Activated CD8-positive, alpha-beta memory T cell treated with anti-CD3 and anti-CD28 coated beads, Interleukin-2, amount 50 U/mL, for 1 hour (primary cell): ENCODE measurements at regions not wholly inside any gene's neighbourhood (a gene's known extent, or its start where the extent isn't known, plus 50 kb on each side); places are given as distances from the start of the nearest gene placed in this dataset.
"Not testable (repeated sequence)": the region's sequence is repeated elsewhere in the genome, so short reads cannot be mapped to it uniquely, and the experiment has no call there.

Experiments
- DNase-seq: peaks from one replicate; pipeline ENCODE4 v3.0.0-alpha.2; 2020; ENCODE audit errors: extremely low read depth

DNA sequence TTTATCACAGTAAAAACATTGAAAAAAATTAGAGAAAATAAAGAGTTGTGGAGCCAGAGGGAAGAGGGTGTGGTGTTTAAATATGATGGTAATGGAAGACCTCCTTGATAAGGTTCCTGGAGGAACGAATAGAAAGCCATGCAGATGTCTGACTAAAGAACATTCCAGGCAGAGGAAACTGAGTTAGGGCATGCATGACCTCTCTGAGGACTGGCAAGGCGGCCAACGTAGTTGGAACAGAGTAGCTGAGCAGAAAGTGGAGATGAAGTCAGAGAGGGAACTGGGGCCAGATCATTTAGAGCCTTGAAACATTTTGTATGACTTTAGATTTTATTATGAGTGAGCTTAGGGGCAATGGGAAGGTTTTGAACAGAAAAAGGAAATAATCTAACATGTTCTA is 377.5 kb downstream of the HLX start:
- DNase-seq = no peak

DNA sequence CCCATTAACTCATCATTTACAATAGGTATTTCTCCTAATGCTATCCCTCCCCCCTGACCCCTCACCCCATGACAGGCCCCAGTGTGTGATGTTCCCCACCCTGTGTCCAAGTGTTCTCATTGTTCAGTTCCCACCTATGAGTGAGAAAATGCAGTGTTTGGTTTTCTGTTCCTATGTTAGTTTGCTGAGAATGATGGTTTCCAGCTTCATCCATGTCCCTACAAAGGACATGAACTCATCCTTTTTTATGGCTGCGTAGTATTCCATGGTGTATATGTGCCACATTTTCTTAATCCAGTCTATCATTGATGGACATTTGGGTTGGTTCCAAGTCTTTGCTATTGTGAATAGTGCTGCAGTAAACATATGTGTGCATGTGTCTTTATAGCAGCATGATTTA is 378.3 kb downstream of the HLX start:
- DNase-seq = not testable (repeated sequence)

DNA sequence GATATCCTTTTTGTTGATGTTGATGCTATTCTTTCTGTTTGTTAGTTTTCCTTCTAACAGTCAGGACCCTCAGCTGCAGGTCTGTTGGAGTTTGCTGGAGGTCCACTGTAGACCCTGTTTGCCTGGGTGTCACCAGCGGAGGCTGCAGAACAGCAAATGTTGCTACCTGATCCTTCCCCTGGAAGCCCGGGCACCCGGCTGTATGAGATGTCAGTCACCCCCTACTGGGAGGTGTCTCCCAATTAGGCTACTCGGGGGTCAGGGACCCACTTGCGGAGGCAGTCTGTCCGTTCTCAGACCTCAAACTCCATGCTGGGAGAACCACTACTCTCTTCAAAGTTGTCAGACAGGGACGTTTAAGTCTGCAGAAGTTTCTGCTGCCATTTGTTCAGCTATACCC is 383.4 kb downstream of the HLX start:
- not testable (repeated sequence) for DNase-seq

DNA sequence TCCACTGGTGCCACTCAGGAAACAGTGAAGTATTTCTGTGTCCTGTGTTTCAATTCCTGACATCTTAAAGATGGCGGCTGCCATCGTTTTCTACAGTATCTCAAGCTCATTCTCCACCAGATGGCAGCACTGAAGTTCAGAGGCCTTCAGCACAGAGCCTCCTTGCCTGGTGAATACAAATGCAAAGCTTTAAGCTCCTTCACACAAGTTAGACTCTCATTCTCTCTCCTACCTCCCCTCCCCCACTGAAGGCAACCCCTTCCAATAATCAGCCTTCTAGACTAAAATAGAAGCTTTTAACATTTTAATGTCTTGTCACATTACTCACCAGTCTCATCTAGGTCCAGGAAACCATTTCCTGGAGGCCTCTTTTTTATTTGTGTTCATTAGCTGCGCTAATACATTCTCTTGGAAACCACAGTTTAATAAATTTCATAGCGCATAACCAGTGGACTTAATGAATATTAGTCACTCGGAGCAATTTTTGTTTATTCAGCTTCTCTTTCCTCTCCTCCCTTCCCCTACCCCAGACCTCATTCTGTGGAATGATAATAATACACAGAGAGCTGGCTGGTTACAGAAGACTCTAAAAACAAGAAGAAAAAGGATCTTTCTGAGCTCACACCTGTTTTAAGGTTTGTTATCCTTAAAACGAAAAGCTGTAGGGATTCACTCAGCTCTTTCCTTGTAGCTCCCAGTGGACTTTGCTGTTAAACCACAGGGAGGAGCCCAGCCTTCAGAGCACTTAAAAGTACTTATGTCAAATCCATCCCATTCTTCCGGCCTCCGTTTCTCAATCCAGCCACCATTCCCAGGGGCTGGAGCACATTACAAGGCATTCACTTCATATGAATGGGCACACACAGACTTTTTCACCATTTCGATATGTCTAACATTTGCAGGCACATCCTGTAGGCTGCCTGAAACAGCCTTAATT is 384.9 kb downstream of the HLX start:
- DNase-seq = no peak

DNA sequence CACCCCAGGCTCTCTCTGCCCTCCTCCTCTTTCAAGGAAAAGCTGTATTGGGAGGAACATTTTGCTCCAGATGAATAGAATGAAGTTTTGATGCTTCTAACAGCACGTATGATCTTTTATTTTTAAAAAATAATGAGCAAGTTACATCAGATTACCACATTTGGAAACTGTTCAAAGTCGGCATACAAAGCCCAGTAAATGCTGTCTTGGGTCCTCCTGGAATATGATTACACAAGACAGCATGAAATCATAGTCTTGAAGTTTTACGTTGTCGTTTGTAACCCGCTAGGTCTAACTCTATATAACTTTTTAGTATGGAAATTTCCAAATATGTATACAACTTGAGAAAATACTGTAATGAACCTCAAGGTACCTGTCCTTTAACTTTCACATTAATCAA is 385.6 kb downstream of the HLX start:
- no peak for DNase-seq

DNA sequence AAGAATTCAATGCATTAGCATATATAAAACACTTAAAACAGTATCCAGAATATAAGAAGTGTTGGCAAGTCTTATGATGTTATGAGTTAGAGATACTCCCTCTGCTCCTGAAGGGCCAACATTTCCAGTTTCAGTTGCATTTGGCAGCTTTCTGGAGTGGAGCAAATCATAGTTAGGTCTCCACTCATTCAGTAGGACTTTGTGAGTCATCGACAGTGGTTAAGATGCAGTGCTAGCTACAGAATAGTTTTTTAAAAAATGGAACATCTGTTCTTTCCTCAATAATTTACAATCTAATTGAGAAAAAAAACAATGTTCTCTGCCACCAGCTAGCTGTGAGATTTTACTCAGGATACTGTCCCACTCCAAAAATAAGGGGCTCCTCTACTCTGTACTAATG is 389.1 kb downstream of the HLX start:
- no peak for DNase-seq

DNA sequence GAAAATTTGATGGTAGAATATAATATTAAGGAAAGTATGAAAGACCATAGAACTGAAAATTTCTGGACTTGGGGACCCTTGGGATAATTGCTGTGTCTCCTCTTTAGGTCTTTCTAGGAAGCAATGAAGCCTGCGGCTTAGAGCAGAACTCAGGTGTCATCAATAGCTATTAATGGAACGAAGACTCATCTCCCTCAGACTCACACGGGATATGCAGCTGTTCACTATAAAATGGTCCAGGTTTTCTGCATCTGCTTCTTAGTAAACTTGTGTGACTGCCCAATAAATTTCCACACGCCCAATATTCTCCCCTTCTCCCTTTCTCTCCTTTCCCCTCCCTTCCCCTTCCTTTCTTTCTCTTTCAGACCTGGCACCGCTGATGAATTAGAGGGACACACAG is 392.5 kb downstream of the HLX start:
- no peak for DNase-seq

DNA sequence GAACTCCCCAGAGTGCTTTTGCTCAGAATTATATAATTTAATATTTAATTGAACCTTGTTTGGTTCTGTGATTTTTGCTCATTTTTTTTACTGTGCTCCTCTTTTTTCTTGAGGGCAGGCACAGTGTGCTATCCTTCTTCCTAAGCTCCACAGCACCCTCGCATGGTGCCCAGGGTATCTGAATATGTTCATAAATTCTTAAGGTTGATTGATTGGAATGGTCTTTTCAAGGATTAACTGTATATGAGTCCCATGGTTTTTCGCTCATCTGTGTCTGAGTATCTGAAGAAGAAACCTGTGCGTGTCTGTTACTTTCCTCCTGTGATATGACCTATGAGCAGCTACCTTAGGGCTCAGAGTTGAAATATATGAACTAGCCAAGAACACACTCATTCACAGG is 393.7 kb downstream of the HLX start:
- DNase-seq = no peak

DNA sequence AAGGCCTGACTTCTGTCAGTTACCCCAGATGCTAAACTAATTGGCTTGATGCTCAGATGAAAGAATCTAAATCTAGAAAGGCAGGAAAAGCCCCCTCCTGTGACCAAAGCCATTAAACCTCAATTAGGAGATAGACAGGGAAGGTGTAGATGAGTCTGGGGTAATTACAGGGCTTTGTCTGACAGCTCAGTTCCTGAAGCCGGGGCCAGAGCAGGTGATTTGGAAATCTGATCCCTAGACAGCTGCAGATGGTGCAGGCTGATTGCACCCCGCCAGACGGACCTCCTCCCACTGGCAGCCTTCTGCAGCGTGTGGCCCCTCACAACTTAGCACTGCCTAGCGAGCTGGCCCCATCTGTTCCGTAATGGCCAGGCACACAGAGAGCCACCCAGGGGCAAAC is 395.1 kb downstream of the HLX start:
- DNase-seq = no peak

DNA sequence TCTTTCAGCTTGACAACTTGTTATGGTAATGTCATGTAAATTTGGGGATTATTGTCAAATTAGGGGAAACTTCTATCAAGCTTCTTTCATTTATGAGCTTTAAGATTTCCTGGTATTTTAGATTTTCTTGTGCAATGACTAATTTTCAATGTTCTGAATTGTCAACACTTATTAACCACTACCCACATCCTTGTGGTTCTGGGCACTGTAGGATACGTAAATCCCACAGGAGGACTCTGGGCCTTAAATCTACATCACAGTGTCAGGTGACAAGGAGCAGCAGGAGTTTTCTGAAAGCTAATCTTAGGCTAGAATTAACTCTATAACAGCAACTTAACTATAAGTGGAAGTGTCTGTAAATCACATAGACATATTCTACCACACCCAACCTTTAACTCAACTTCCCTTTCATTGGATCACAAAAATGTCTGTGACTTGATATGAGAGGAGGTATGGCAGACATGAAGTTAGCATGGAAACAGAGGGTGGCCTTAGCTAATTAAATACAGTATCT is 397.7 kb downstream of the HLX start:
- DNase-seq = no peak

DNA sequence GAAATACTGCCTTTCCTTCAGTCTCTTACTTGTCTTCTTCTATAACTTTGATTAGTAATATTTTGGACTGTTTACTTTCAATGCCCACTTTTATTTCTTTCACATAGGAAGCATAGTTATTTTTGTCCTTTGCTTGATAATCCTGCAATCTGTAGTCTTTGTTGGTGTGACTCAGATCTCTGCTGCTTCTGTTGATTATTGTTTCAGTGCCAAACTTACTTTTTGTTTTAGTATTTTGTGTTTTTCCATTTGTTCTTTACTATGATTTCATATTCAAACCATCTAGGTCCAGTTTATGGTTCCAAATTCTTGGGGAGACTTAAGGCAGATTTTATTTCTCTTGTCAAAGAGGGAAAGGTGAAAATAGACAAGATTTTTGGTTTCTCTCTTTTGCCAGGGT is 399.9 kb downstream of the HLX start:
- no peak for DNase-seq

DNA sequence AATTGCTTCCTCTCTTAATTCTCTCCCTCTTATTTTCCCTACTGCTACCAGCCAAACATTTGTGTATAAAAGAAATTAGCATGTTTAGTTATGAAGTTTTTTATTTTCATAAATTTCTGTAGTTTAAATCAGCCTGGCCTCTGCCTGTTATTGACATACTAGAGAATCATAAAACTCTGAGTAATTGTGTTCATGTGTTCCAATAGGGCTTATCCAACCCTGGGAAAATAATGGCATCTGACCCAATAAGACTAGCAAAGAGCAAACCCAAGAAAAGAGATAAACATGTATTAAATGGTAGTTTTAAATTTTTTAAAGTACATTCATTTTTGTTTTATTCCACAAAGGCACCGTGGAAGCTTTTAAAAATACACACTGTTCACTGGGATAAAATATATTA is 404.3 kb downstream of the HLX start:
- DNase-seq = no peak

DNA sequence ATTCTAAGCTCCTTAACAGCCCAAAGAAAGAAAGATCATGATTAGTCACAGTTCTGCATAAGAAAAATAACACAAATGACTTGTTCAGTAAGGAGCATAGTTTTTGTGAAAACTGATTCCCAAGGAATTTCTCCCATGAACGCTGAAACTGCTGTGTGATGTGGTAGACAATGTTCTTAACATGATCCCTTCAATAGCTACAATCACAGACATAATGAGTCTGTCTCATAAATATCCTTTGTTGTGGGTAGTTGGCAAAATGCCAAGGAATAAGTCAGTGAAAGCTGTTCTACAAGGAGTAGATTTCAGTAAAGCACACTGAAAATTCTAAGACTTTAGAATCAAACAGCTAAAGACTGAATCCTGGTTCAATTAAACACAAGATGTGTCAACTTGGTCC is 404.8 kb downstream of the HLX start:
- no peak for DNase-seq

DNA sequence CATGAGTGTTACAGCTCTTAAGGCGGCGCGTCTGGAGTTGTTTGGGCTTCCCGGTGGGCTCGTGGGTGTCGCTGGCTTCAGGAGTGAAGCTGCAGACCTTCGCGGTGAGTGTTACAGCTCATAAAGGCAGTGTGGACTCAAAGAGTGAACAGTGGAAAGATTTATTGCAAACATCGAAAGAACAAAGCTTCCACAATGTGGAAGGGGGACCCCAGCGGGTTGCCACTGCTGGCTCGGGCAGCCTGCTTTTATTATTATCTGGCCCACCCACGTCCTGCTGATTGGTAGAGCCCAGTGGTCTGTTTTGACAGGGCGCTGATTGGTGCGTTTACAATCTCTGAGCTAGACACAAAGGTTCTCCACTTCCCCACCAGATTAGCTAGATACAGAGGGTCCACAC is 405.7 kb downstream of the HLX start:
- DNase-seq = not testable (repeated sequence)

DNA sequence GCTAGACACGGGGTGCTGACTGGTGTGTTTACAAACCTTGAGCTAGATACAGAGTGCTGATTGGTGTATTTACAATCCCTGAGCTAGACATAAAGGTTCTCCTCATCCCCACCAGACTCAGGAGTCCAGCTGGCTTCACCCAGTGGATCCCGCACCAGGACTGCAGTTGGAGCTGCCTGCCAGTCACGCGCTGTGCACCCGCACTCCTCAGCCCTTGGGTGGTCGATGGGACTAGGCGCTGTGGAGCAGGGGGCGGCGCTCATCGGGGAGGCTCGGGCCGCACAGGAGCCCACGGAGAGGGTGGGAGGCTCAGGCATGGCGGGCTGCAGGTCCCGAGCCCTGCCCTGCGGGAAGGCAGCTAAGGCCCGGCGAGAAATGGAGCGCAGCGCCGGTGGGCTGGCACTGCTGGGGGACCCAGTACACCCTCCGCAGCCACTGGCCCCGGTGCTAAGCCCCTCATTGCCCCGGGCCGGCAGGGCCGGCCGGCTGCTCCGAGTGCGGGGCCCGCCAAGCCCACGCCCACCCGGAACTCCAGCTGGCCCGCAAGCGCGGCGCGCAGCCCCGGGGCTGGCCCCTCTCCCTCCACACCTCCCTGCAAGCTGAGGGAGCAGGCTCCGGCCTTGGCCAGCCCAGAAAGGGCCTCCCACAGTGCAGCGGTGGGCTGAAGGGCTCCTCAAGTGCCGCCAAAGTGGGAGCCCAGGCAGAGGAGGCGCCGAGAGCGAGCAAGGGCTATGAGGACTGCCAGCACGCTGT is 406.4 kb downstream of the HLX start:
- DNase-seq = not testable (repeated sequence)

DNA sequence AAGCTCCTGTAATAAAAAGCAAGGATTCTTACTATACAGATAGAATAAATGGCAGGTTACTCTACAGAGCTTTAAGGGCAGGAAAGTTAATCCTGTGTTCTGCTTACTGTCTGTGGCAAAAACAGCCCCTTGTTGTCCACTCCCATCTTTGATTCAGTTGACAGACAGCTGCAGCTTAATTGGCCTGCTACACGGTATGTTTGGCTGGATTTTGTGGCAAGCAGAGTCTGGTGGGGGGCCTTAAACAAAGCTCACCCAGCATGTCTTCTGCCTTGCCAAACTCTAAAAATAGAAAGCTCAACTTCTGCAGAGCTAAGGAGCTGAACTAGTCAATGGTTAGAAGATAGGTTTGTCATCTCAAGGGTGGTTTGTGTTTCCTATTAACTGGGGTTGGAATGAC is 407.2 kb downstream of the HLX start:
- no peak for DNase-seq

DNA sequence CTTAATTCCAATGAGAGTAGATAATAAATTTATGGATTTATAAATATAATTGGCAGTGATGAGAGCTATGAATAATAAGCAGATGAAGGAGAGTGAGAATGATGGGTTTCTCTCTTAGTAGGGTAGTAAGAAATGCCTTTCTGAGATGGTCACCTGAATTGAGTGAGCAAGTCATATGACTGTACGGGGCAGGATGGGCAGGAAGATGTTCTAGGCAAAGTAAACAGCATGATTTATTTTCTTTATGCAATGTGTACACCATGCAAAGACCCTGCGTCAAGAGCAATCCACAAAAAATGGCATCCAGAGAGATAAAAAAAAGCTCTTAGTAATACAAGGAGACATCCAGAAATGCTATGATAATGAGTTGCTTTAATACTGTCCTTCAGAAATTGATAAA is 409.9 kb downstream of the HLX start:
- no peak for DNase-seq

DNA sequence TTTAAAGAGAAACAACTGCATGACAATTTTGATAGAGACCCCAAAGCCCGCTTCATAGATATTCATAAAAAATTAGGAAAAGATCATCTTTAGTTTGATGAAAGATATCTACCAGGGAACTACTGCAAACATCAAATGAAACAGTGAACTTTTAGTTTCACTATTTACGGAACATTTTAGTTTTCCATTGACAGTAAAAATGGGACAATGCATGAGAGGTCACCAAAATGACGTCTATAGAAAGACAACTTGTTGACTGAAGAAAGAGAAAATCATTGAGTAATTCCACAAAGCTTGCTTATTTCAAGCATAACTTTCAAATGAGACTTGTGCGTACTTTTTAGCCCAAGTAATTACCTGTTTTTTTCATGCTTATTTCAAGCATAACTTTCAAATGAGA is 411.4 kb downstream of the HLX start:
- no peak for DNase-seq

DNA sequence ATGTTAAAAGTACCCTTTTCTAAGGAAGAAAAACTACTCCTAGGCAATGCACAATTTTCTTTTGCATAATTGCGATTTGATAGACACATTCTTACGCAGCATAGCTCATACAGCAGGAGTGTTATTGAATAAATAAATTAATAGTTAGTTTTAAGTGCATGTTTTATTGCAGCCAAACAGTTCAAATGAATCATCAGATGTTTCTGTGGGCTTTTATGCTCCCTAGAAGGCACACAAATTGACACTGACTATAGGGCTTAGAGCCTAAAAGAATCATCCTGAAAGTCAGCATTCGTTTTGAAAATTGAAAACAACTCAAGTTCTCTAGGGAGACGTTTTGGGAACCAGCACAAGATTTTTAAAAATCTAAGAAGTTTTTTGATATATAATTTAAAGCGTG is 411.9 kb downstream of the HLX start:
- no peak for DNase-seq

DNA sequence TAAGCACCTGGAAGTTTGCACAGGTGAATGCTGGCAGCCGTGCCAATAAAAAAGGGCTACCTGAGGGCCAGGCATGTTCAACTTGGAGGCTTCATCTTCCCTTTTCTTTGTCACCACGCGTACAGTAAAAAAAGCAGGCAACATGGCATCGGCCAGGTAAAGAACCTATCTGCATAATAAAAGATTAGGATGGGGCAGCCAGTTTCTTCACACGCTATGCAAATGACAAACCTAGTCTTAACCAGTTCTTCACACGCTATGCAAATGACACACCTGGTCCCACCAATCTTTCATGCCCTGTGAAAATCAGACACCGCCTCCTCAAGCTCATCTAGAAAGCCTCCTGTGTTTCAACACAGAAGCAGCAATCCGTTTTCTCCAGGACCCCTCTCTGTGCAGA is 413.4 kb downstream of the HLX start:
- no peak for DNase-seq

DNA sequence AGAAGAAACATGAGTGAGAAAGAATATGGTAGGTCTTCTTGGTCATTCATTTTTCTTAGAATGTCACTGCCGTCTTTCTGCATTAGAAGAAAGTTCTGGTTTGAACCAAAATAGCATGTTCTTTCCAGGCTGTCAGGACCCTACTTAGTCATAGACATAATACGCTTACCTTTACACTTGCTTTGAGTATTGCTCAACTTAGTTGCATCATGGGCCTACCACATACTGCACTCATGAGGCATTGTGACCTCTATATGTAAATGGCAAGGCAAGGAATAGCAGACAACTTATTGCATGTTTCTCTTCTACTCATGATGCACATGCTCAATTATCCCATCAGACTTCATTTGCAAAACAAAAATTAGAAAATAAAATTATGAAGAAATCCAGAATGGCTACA is 415.0 kb downstream of the HLX start:
- DNase-seq = no peak

DNA sequence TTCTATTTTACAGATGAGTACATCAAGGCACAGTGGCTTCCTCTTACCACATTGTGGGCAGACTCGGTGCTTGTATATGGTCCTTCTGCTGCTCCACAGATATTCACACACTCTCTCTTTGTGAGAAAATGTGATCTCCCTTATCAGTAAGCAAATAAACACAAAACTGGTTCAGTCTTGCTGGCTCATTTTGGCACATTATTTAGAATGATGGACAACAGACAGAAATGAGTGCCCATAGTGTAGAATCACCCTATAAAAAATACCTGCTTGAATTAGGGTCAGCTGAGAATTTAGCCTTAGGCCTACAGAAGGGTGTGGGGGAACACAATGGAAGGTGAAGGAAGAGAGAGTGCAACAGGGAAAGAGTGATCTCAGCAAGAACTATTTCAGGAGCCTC is 423.1 kb downstream of the HLX start:
- DNase-seq = no peak

DNA sequence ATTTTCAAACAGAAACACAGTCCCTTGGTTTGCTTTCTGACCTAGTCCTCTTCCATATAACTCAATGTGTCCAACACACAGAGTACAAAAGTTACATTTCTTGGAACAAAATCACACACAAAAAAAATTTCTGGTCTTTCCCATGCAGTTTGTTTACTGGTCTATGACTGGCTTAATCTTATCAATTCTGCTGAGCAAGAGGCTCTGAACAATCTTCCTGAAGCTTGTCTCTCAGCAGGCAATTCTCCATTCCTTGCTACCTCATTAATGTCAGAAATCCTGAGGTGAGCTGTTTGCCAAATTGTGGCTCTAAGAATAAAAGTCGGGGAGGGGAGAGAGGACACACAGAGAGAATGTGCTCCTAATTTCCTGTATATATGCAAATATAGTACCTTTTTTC is 423.6 kb downstream of the HLX start:
- no peak for DNase-seq
